GM21526 (cell line): ENCODE measurements at regions not wholly inside any gene's neighbourhood (a gene's known extent, or its start where the extent isn't known, plus 50 kb on each side); places are given as distances from the start of the nearest gene placed in this dataset.
"Not testable (repeated sequence)": the region's sequence is repeated elsewhere in the genome, so short reads cannot be mapped to it uniquely, and the experiment has no call there.

Source experiments
- ATAC-seq: cut with Tn5 transposase; IDR thresholded peaks from one replicate; pipeline ENCODE4 v1.9.1; 2021; ENCODE audit warnings: moderate library complexity; ENCODE audit not compliant: unreplicated experiment, low FRiP score

DNA sequence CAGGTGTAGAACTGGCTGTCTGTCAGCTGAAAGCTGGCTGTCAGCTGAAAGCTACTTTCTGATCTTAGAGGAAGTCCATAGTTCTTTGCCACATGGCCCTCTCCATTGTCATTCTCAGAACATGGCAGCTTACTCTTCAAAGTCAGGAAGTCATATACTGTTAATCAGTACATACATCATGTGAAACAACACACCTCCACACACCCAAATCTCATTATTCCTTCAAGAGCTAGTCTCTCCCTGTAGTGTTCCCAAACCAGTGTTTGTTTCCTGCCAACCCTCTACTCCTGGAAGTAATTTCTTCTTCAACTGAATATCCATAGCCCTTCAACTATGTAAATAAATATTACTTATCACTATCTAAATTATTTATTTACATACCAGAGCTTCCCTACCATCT lies 58.9 kb downstream of the OR5AK2 start:
- ATAC-seq, result no peak

DNA sequence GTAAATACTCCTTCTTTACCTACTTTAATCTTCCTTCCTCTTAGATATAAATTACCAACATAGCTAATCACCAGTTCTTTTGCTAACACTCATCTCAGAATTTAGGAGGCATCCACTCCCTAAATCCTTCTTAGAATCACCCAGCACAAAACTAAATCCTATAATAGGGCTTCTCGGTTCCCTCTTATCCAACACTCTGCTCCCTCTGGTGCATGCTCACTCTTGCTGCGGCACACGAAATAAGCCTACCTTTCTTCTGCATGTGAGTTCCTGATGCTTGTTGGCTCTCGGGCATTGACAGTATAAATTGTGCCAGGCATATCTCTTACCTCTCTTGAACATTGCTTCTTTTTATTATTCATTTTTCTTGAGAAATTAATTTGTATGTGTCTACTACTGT lies 61.0 kb downstream of the OR5AK2 start:
- no peak for ATAC-seq

DNA sequence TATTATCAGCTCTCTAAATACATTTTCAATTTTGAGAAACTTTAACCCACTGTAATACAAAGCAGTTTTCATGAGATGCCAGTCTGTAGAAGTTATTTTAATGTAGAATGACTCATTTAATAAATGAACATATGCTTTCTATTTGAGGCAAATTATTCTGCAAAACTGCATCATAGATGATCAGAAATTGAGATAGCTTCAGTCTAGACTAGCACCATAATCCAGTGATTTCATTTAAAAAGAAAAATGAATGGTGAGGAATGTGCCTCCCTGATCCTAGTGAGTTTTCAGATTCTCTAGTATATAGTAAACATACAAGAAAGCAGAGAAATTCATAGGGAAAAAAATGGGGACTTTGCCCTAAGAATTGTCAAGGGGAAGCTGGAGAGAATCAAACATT lies 66.1 kb downstream of the OR5AK2 start:
- no peak for ATAC-seq

DNA sequence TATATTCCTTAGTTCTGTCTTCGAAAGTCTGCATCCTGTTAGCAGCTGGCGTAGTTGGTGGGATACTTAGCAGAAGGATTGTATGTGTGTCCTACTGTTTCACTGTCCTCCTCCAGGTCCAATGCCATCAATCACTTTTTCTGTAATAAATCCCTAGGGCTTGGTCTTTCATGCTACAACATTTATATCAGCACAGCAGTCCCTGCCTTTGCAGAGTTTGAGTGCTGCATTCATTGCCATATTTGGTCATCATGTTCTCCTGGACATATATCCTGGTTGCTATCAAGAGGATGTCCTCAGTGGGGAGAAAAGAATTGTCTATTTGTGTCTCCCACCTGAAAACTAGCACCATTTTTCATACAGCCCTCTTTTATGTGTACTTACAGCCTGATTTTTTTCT lies 67.0 kb downstream of the OR5AK2 start:
- ATAC-seq, result no peak

DNA sequence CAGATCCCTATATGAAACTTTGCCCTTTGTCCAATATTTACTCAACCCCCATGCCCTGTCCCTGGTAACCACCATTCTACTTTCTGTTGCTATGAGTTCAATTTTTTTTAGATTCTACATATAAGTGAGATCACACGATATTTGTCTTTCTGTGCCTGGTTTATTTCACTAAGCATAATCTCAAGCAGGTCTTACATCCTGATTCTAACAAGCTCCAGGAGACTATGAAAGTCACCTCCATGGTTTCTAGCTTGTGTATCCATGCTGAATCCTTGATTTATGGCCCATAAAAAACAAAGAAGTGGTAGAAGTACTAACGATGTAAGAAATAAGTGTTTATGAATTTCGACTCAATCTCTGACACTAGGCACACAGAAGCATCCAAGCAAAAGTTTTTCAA lies 68.0 kb downstream of the OR5AK2 start:
- ATAC-seq, result no peak

DNA sequence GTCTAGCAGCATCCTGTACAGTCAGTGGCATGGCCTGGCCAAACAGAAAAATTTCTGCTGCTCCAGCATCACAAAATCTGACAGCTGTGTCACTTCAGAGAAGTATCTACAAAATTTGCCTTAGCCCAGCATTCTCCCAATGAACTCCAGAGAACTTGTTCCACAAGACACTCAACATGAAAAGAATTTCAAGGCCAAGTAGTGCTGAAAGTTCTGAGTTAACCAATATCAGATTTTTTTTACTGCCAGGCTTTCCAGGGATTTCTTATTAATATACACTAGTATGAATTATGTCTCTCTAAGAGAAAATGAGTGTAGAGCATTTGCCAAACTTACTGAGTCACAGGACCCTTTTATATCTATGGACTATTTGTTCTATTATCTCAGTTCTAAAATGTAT lies 68.8 kb downstream of the OR5AK2 start:
- ATAC-seq, result no peak

DNA sequence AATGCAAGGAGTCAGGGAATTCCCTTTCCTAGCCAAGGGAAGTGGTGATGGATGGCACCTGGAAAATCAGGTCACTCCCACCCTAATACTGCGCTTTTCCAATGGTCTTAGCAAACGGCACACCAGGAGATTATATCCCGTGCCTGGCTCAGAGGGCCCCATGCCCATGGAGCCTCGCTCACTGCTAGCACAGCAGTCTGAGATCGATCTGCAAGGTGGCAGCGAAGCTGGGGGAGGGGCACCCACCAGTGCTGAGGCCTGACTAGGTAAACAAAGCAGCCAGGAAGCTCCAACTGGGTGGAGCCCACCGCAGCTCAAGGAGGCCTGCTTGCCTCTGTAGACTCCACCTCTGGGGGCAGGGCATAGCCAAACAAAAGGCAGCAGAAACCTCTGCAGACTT lies 74.2 kb downstream of the OR5AK2 start:
- not testable (repeated sequence) for ATAC-seq

DNA sequence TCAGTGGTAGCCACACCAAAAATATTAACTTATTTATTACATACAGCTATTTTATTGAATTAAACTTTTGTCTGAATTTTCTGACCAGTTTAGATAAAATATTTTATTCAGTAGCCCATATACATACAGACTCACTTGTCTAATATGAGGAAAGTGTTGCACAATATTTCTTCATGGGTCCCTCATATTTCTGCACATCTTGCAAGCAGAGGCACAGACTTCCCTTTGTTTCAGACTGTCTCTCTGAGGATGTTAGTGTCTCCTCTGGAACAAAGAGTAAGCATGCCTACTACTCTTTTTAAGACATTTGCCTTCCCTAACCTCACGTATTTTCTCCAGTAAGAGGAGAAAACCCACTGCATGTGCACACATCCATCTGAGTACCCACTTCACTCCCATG lies 81.2 kb downstream of the OR5AK2 start:
- ATAC-seq, result no peak

DNA sequence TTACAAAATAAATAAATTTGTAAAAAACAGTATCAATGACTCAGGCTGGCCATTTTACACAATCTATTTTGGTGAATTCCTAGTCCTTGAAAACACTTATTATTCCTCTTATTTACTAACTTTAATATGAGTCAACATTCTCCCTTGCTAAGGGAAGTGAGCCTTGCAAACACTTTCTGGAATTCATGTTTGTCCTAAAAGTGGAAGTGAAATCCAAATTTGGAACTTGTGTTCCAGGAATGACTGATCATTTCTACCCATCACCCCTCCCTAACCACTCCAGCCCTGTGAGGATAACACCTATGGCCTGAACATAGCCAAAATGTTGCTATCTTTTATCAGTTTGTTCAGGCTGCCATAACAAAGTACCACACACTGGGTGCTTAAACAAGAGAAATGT lies 83.1 kb downstream of the OR5AK2 start:
- ATAC-seq, result no peak

DNA sequence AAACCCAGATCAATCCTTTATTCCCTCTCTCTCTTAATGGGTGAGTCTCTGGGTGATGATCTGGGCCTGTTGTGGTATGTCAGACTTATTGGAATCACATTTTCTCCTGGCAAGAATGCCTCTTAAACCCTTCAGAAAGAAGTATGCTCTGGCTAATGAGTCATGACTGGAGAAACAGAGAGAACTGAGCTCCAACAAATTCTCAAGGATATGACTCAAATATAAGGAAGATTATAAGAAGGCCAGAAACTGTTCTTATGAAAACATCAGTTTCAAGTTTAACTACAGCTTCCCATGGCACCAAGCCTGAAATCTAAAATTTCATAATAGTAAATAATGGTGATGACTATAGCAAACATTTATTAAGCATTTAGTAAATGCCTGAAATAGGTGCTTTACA lies 83.9 kb downstream of the OR5AK2 start:
- ATAC-seq, result no peak

DNA sequence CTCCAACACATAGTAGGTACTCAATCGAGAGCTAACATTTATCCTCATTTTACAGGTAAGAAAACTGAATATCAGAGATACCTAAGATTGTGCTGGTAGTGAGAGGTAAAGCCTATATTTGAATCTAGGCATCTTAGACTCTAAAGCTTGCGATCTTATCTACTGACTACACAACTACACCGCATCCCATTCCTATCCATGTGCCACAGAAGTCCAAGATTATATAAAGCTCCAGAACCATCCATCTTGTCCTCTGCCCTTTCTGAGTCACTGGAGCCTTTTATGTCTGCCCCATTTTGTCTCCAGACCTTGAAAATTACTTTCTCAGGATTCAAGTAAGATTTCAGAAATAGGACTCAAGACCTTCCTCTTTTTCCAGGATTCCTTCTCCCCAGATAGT lies 84.4 kb downstream of the OR5AK2 start:
- no peak for ATAC-seq

DNA sequence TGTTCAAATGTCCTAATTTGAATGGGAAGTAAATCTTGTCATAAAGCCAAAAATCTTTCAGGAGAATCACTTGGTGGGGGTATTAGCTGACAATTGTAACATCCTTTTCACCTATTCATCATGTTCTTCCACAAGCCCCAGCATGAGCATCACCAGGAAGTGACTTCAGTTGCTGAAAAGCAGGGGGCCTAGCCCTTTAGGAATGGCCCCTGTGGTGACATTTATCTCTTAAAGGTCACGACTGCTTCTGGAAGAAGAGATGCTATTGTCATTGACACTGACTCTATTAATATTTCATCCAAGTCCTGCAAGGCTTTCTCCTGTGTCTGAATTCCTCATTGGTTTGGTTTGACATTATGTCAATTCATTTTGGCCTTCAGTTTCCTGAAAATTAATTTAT lies 92.6 kb downstream of the OR5AK2 start:
- ATAC-seq, result no peak

DNA sequence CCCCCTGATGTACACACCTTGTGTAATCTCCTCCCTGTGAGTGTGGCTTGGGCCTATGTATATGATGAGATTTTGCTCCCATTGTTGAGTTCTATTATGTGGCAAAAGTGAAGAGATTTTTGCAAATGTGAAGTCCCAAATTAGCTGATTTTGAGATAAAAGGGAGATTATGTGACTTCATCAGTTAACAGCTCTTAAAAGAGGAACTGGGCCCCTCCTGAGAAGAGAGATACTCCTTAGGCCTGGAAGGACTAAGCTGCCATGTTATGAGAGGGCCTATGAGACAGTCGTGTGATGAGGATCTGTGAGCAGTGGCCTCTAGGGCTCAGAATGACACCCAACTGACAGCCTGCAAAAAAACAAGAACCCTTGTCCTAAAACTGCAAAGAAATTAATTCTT lies 93.4 kb downstream of the OR5AK2 start:
- no peak for ATAC-seq

DNA sequence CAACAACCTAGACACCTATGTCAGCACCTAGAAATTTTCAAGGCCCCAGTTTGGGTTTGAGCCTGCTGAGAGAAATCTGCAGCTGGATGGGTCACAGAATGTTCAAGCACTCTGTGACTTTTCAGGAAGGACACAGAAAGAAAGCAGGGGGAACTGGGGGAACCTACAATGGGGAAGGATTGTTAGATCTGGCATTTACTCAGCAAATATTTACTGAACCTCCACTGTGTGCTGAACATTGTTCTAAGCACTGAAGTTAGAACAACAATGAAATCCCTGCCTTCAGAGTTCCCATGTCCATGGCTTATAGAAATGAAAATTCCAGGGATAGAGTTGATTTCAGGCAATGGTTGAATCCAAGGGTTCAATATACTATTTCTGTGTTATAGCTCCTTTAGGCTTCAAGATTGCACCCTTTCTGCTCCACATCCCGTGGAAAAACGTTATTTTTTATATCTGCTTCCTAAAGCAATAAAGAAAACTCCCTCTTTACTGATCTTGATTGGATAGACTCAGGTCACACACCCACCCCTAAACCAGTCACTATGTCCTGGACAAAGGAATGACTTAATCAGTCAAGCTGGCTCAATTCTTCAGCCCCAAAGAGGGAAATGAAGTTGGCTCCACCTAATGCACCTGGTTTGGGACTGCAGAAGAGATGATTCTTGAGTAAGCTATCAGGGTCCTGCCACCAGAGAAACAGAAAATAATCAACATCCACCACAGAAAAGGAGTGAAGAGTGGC lies 95.1 kb downstream of the OR5AK2 start:
- no peak for ATAC-seq

DNA sequence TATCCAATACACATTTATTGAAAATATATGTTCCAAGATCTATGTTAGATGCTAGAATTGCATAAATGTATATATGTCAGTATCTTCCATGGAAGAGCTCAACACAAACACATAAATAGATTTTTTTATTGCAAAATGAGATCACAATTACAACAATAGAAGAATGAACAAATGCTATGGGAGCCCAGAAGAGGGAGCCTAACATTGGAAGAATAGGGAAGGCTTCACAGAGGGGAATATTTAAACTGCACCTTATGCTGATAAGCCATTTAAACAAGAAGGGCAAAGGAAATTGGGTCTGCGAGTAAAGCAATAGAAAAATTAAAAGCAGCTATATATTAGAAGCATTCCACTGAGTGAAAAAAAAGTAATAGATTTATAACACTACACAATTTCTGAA lies 96.1 kb upstream of the LRRC55 start:
- ATAC-seq, result no peak

DNA sequence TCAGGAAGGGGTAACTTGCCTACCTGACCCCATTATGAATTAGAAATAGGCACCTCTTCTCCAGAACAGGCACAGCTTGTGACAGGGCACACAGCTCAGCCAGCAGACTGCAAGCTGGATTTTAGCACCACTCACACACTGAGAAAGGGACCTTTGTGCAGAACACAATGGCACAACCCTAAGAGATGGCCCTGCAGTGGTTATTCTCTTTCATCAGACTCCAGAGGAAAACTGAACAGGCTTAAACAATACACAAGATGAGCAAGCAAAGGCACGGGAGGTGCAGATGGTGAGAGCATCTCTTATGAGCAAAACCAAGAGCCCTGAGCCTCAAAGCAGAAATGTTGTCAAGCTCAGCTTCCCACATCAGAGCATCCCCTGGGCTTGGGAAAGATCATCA lies 93.8 kb upstream of the LRRC55 start:
- no peak for ATAC-seq

DNA sequence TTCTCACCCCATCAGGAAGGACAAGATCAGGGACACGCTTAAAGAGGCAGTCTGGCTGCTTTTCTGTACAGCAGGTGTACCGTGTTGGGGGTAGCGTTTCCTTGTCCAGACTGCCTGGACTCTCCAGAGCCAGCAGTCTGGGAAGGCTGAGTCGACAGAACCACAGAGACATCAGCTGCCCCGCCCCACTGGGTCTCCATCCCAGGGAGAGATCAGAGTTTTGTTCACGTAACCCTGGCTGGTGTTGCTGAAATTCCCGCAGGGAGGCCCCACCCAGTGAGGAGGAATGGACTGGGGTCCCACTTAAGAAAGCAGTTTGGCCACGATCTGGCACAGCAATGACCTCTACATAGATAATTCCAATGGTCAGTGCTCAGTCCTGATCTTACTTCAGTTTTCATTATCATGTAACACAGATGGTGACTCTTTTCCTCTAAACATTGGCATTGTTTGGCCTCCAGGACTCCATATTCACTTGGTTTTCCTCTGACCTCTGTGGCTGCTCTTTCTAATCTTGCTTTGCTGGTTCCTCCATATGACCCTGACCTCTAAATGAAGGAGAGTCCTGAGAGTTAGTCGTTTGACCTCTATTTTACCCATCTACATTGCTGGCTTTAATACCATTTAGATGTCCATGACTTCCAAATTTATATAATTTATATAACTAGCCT lies 89.6 kb upstream of the LRRC55 start:
- no peak for ATAC-seq

DNA sequence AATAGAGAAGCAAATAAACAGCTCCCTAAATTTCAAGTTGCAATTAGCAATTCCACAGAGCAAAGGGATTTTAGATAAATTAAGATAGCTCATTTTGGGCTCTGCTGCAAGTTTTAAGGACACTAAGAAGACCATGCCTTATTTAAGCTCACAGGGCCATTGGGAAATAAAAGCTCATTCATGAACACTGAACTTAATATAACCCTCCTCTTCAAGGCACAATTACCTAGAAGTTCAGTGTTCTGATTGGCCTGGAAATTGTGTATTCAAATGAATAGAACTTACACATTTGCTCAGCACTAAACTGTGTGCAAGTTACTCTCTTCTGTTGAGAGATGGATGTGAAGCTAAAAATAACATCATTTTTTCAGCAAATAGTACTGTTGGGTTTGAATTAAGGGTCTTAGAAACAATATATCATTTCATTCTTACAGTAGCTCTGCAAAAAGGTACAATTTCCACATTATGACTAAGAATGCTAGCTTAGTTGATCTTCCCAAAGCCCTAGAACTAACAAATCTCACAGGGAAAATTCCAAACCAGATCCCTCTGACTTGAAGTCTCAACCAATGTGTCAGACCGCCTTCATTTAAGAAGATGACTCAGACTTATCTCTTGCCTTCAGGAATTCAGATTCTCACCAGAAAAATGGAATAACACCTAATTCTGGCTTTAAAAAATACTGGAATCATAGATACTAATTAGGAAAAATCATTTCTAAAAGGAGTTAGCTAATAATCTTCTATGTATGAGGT lies 87.4 kb upstream of the LRRC55 start:
- ATAC-seq, result no peak

DNA sequence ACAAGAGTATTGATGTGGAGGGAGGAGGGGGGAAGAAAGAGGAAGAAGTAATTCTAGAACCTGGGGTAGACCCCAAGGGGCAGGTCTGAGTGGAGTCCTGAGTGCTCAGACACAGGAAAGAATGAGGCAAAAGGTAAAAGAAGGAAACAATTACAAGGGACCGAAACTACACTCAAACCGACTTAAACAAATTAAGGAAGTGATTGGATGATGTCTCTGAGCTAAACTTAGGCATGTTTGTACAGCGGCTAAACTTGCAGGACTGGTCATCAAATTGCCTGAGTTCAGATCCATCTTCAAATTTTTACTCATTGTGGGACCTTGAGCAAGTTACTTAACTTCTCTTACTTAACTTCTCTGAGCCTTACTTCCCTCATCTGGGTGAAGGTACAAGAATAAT lies 86.3 kb upstream of the LRRC55 start:
- no peak for ATAC-seq

DNA sequence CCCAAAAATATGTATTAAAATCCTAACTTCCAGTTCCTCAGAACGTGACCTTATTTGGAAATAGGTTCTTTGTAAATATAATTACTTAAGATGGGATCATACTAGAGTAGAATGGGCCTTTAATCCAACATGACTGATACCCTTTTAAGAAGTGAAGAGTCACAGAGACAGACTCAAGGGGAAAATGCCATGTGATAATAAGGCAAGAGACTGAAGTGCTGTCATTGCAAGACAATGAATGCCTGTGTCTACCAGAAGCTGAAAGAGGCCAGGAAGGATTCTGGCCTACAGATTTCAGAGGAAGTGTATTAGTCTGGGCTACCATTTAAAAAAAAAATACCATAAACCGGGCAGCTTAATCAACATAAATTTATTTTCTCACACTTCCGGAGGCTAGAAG lies 85.9 kb upstream of the LRRC55 start:
- no peak for ATAC-seq

DNA sequence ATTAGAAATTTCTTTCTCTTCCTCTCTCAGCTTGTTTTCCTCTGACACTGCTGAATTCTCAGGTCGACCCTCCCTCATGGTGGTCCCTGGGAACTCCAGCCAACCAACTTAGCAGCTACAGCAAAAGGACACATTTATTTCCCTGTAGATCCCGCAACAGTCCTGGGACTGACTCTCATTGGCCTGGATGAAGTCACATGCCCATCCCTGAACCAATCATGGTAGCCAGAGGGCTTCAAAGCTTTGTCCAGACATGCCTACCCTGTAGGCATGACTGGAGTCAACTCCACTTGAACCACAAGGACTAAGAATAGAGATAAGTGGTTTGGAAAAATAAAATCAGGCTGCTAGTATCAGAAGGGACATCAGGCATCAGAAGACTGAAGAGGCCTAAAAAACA lies 84.6 kb upstream of the LRRC55 start:
- no peak for ATAC-seq

DNA sequence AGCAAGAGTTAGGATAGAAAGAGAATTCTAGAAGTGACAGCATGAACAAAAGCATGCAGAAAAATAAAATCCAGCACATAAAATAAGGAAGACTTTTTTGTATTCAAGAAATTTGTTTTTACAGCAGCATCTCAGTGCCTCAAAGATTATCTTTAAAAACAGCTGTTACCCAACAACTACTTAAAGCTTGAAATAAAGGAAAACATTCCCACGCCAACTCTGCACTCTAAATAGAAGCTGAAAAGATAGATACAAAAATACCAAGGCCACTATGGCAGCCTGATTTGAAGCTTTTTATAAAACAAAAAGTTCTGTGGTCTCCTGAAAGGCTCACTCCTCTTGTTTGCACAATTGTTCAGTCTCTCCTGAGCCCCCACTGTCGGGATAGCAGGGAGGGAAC lies 83.6 kb upstream of the LRRC55 start:
- ATAC-seq, result no peak
